ENCODE measurements at regions not wholly inside any gene's neighbourhood (a gene's known extent, or its start where the extent isn't known, plus 50 kb on each side); places are given as distances from the start of the nearest gene placed in this dataset.

- DNase-seq = no peak
Observed at GRCh38 chr18:75158465-75159237, 50.3 kb downstream of the PTGR3 start.

GRCh38 chr18:75157851-75158250, 51.1 kb downstream of the PTGR3 start:
- DNase-seq = no peak

- DNase-seq = no peak
Observed at GRCh38 chr18:75157381-75157780, 51.6 kb downstream of the PTGR3 start.

- no peak for DNase-seq
Observed at GRCh38 chr18:75156831-75157230, 52.1 kb downstream of the PTGR3 start.

- no peak for DNase-seq
Observed at GRCh38 chr18:75156139-75156750, 52.7 kb downstream of the PTGR3 start.

- no peak for DNase-seq
Observed at GRCh38 chr18:75154997-75155396, 53.9 kb downstream of the PTGR3 start.

- no peak for DNase-seq
Observed at GRCh38 chr18:75154259-75154658, 54.7 kb downstream of the PTGR3 start.

- no peak for DNase-seq
Observed at GRCh38 chr18:75143851-75144250, 65.1 kb downstream of the PTGR3 start.

- no peak for DNase-seq
Observed at GRCh38 chr18:75142677-75143076, 66.3 kb downstream of the PTGR3 start.

GRCh38 chr18:75141734-75142133, 67.2 kb downstream of the PTGR3 start:
- no peak for DNase-seq

- DNase-seq = no peak
Observed at GRCh38 chr18:75141166-75141565, 67.8 kb downstream of the PTGR3 start.

GRCh38 chr18:75140296-75140695, 68.6 kb downstream of the PTGR3 start:
- DNase-seq = no peak

GRCh38 chr18:75139226-75139911, 69.6 kb downstream of the PTGR3 start:
- DNase-seq = no peak

GRCh38 chr18:75137346-75137877, 71.5 kb downstream of the PTGR3 start:
- DNase-seq = no peak

- DNase-seq = no peak
Observed at GRCh38 chr18:75135158-75135725, 73.7 kb downstream of the PTGR3 start.

- DNase-seq = no peak
Observed at GRCh38 chr18:75134611-75134975, 74.3 kb downstream of the PTGR3 start.

- DNase-seq = no peak
Observed at GRCh38 chr18:75133721-75134610, 75.0 kb downstream of the PTGR3 start.

GRCh38 chr18:75132931-75133525, 75.9 kb downstream of the PTGR3 start:
- DNase-seq = no peak

- no peak for DNase-seq
Observed at GRCh38 chr18:75132098-75132870, 76.7 kb downstream of the PTGR3 start.

GRCh38 chr18:75131381-75132000, 77.4 kb downstream of the PTGR3 start:
- DNase-seq = no peak
